ENCODE measurements at regions not wholly inside any gene's neighbourhood (a gene's known extent, or its start where the extent isn't known, plus 50 kb on each side); places are given as distances from the start of the nearest gene placed in this dataset.

GRCh38 chr13:71949441-71949840 is 82.4 kb upstream of the DACH1 start:
- ATAC-seq: no peak
- H3K27me3 Mint-ChIP-seq: no peaks in the 10 kb centered on the region

GRCh38 chr13:71939186-71939585 is 72.2 kb upstream of the DACH1 start:
- Mint-ChIP-seq H3K36me3 (no peaks in the 10 kb centered on the region), H3K4me3 (no peak overlapping the region), H3K4me1 (no peaks in the 10 kb centered on the region), H3K27me3 (no peaks in the 10 kb centered on the region), H3K9me3 (ENCODE audit: low read depth) (no peaks in the 10 kb centered on the region), H3K27ac (no peak overlapping the region)
- DNase-seq (no peak), ATAC-seq (no peak)
- CTCF ChIA-PET: no interaction called here

More at GRCh38 chr13:71949441-71949840, 82.4 kb upstream of the DACH1 start:
- Mint-ChIP-seq H3K4me3 (no peak overlapping the region), H3K27ac (no peak overlapping the region), H3K36me3 (no peaks in the 10 kb centered on the region), H3K9me3 (ENCODE audit: low read depth) (peaks cover 6% of the 10 kb centered on the region), H3K4me1 (no peaks in the 10 kb centered on the region)
- no peak for DNase-seq
- CTCF ChIA-PET: no interaction called here

- Mint-ChIP-seq H3K36me3 (no peaks in the 10 kb centered on the region), H3K27me3 (no peaks in the 10 kb centered on the region), H3K27ac (no peak overlapping the region), H3K4me1 (no peaks in the 10 kb centered on the region), H3K9me3 (ENCODE audit: low read depth) (no peaks in the 10 kb centered on the region), H3K4me3 (no peak overlapping the region)
- ATAC-seq (no peak), DNase-seq (no peak)
- CTCF ChIA-PET: no interaction called here
Observed at GRCh38 chr13:71935166-71935840, 68.3 kb upstream of the DACH1 start.

- no peak overlapping the region for H3K27ac Mint-ChIP-seq
- ATAC-seq (no peak), DNase-seq (no peak)
- CTCF ChIA-PET: no interaction called here
- H3K4me3 Mint-ChIP-seq: no peak overlapping the region
- H3K9me3 Mint-ChIP-seq (ENCODE audit: low read depth): peaks cover 7% of the 10 kb centered on the region
- no peaks in the 10 kb centered on the region for H3K4me1 Mint-ChIP-seq
- H3K36me3 Mint-ChIP-seq: no peaks in the 10 kb centered on the region
- no peaks in the 10 kb centered on the region for H3K27me3 Mint-ChIP-seq
Observed at GRCh38 chr13:71924931-71925330, 57.9 kb upstream of the DACH1 start.

- Mint-ChIP-seq H3K27me3 (no peaks in the 10 kb centered on the region), H3K4me3 (no peak overlapping the region), H3K36me3 (no peaks in the 10 kb centered on the region), H3K4me1 (no peaks in the 10 kb centered on the region), H3K9me3 (ENCODE audit: low read depth) (peaks cover 2% of the 10 kb centered on the region), H3K27ac (no peak overlapping the region)
- ATAC-seq (no peak), DNase-seq (no peak)
- CTCF ChIA-PET: no interaction called here
Observed at GRCh38 chr13:71922194-71922593, 55.2 kb upstream of the DACH1 start.
